Neuronal stem cell (in vitro differentiated cells): ENCODE measurements at regions not wholly inside any gene's neighbourhood (a gene's known extent, or its start where the extent isn't known, plus 50 kb on each side); places are given as distances from the start of the nearest gene placed in this dataset.

Experiments used
- DNase-seq: peaks from one replicate; pipeline ENCODE4 v3.0.0-alpha.2; 2013; ENCODE audit warnings: low spot score
- H2AFZ ChIP-seq: one replicate; pipeline ENCODE4 v1.6.1; 2013; ENCODE audit warnings: mild to moderate bottlenecking, low read length, inconsistent platforms
- H2AK5ac ChIP-seq: 2 replicates; pipeline ENCODE4 v1.6.1; 2013; ENCODE audit warnings: low read depth, mild to moderate bottlenecking, inconsistent platforms, low read length, moderate library complexity, mixed read lengths
- H2BK120ac ChIP-seq: 2 replicates; pipeline ENCODE4 v1.6.1; 2013; ENCODE audit warnings: low read depth, mild to moderate bottlenecking, inconsistent platforms, low read length, moderate library complexity, mixed read lengths
- H2BK12ac ChIP-seq: one replicate; pipeline ENCODE4 v1.6.1; 2013; ENCODE audit warnings: low read length, inconsistent platforms
- H2BK15ac ChIP-seq: 2 replicates; pipeline ENCODE4 v1.6.1; 2013; ENCODE audit warnings: mild to moderate bottlenecking, low read length, inconsistent platforms, mixed read lengths
- H2BK5ac ChIP-seq: one replicate; pipeline ENCODE4 v1.6.1; 2013; ENCODE audit warnings: inconsistent platforms, mild to moderate bottlenecking, low read length, moderate library complexity
- H3K14ac ChIP-seq: one replicate; pipeline ENCODE4 v1.6.1; 2013; ENCODE audit warnings: low read length, inconsistent platforms
- H3K18ac ChIP-seq: 2 replicates; pipeline ENCODE4 v1.6.1; 2013; ENCODE audit warnings: low read length, inconsistent platforms
- H3K23ac ChIP-seq: 2 replicates; pipeline ENCODE4 v1.6.1; 2013; ENCODE audit warnings: low read depth, mild to moderate bottlenecking, mixed read lengths, low read length, inconsistent platforms; ENCODE audit not compliant: poor library complexity
- H3K27ac ChIP-seq: replicated peaks from 3 replicates; pipeline ENCODE4 v1.5.1; 2013; ENCODE audit warnings: low read length, inconsistent platforms
- H3K27me3 ChIP-seq, 3 experiments: 2 replicates each; pipeline ENCODE4 v1.6.1; 2013; ENCODE audit warnings: low read length in 3 of 3, mild to moderate bottlenecking in 2 of 3, inconsistent platforms in 1 of 3, low read depth in 1 of 3, mixed read lengths in 1 of 3, moderate library complexity in 1 of 3; ENCODE audit not compliant: control insufficient read depth in 3 of 3, insufficient read depth in 3 of 3
- H3K36me3 ChIP-seq, 2 donors: replicated peaks in 1 of 2; 2 replicates each; pipeline ENCODE4 v1.6.1; 2013; ENCODE audit warnings: low read length in 2 of 2; ENCODE audit not compliant: control insufficient read depth in 2 of 2, insufficient read depth in 2 of 2
- H3K4ac ChIP-seq: 2 replicates; pipeline ENCODE4 v1.6.1; 2013; ENCODE audit warnings: inconsistent platforms, mild to moderate bottlenecking, low read length, moderate library complexity
- H3K4me1 ChIP-seq, 2 donors: 1 replicate in 1 of 2; 2 replicates in 1 of 2; pipeline ENCODE4 v1.6.1; 2013; ENCODE audit warnings: low read length in 2 of 2, low read depth in 1 of 2; ENCODE audit not compliant: control insufficient read depth in 2 of 2, insufficient read depth in 1 of 2
- H3K4me2 ChIP-seq: one replicate; pipeline ENCODE4 v1.6.1; 2013; ENCODE audit warnings: mild to moderate bottlenecking, low read length, inconsistent platforms; ENCODE audit not compliant: insufficient read depth, poor library complexity, severe bottlenecking
- H3K4me3 ChIP-seq, 2 donors: 2 replicates each; pipeline ENCODE4 v1.5.1; 2013; ENCODE audit warnings: low read length in 2 of 2, mild to moderate bottlenecking in 2 of 2, inconsistent platforms in 1 of 2, moderate library complexity in 1 of 2
- H3K79me1 ChIP-seq: one replicate; pipeline ENCODE4 v1.6.1; 2013; ENCODE audit warnings: low read depth, mild to moderate bottlenecking, inconsistent platforms, low read length, moderate library complexity
- H3K9ac ChIP-seq: one replicate; pipeline ENCODE4 v1.6.1; 2013; ENCODE audit warnings: mild to moderate bottlenecking, low read depth, low read length, inconsistent platforms; ENCODE audit not compliant: poor library complexity
- H3K9me3 ChIP-seq, 2 donors: replicated peaks in 1 of 2; 2 replicates each; pipeline versions ENCODE3 to v1.6.1; 2013; ENCODE audit warnings: low read length in 2 of 2, mild to moderate bottlenecking in 2 of 2, inconsistent platforms in 1 of 2, low read depth in 1 of 2, mixed read lengths in 1 of 2, moderate library complexity in 1 of 2; ENCODE audit not compliant: control insufficient read depth in 2 of 2, insufficient read depth in 1 of 2
- H4K8ac ChIP-seq: one replicate; pipeline ENCODE4 v1.6.1; 2013; ENCODE audit warnings: low read depth, mild to moderate bottlenecking, inconsistent platforms, low read length, moderate library complexity
- H4K91ac ChIP-seq: one replicate; pipeline ENCODE4 v1.6.1; 2013; ENCODE audit warnings: low read length, low read depth, mild to moderate bottlenecking, inconsistent platforms; ENCODE audit not compliant: poor library complexity
- WGBS, 2 donors: extraction: QIAGEN DNeasy Blood & Tissue Kit; methylation state at CpG; one replicate each; pipeline ENCODE4 v1.1.7; 2013; ENCODE audit warnings: missing lambda C conversion rate in 2 of 2, mixed read lengths in 1 of 2; ENCODE audit not compliant: insufficient read length in 2 of 2, insufficient replicate concordance in 1 of 2; ENCODE audit errors: extremely low coverage in 2 of 2; 5-methylcytosine and 5-hydroxymethylcytosine counted together

- H4K8ac ChIP-seq = no peak overlapping the region
- peaks cover 0 to 9% (median 0%) of the 10 kb centered on the region in 3 experiments for H3K27me3 ChIP-seq
- H2AK5ac ChIP-seq = no peak overlapping the region
- H3K9ac ChIP-seq = no peak overlapping the region
- H3K4me2 ChIP-seq = no peak overlapping the region
- no peak overlapping the region for H4K91ac ChIP-seq
- H3K18ac ChIP-seq = no peak overlapping the region
- H3K4ac ChIP-seq = no peak overlapping the region
- H3K9me3 ChIP-seq = no peaks in the 10 kb centered on the region
- H2BK15ac ChIP-seq = no peak overlapping the region
- no peak overlapping the region for H2BK12ac ChIP-seq
- no peak overlapping the region for H2AFZ ChIP-seq
- H3K23ac ChIP-seq = no peak overlapping the region
- no peaks in the 10 kb centered on the region for H3K36me3 ChIP-seq
- no peak overlapping the region for H3K4me3 ChIP-seq
- H2BK5ac ChIP-seq = no peak overlapping the region
- no peak for DNase-seq
- WGBS, 2 donors = no CpG with 5 or more reads among the region's 6 CpGs
- H3K14ac ChIP-seq = no peak overlapping the region
- H3K79me1 ChIP-seq = no peaks in the 10 kb centered on the region
- no peak overlapping the region for H3K27ac ChIP-seq
- no peaks in the 10 kb centered on the region for H3K4me1 ChIP-seq
- H2BK120ac ChIP-seq = no peak overlapping the region
Observed at GRCh38 chr2:100215371-100215770, 73.0 kb upstream of the AFF3 start.

- H2BK5ac ChIP-seq = no peak overlapping the region
- no peak overlapping the region for H2BK12ac ChIP-seq
- H3K36me3 ChIP-seq = no peaks in the 10 kb centered on the region
- no peak for DNase-seq
- no peak overlapping the region for H3K4me3 ChIP-seq
- H3K18ac ChIP-seq = no peak overlapping the region
- no peak overlapping the region for H3K23ac ChIP-seq
- no peak overlapping the region for H4K91ac ChIP-seq
- H3K9ac ChIP-seq = peak overlapping the region; percentile 24
- peaks cover 0 to 9% (median 0%) of the 10 kb centered on the region in 3 experiments for H3K27me3 ChIP-seq
- no CpG with 5 or more reads among the region's 9 CpGs for WGBS, 2 donors
- H3K79me1 ChIP-seq = no peaks in the 10 kb centered on the region
- no peaks in the 10 kb centered on the region for H3K4me1 ChIP-seq
- H3K14ac ChIP-seq = no peak overlapping the region
- H2BK120ac ChIP-seq = no peak overlapping the region
- no peaks in the 10 kb centered on the region for H3K9me3 ChIP-seq
- H4K8ac ChIP-seq = no peak overlapping the region
- no peak overlapping the region for H2AFZ ChIP-seq
- no peak overlapping the region for H3K4me2 ChIP-seq
- no peak overlapping the region for H2BK15ac ChIP-seq
- no peak overlapping the region for H2AK5ac ChIP-seq
- no peak overlapping the region for H3K27ac ChIP-seq
- H3K4ac ChIP-seq = no peak overlapping the region
Observed at GRCh38 chr2:100214265-100214971, 72.0 kb upstream of the AFF3 start.

- no peak overlapping the region for H2BK12ac ChIP-seq
- H3K27ac ChIP-seq = no peak overlapping the region
- no peak overlapping the region for H2AK5ac ChIP-seq
- no peak overlapping the region for H3K4me2 ChIP-seq
- no peak overlapping the region for H3K18ac ChIP-seq
- no peaks in the 10 kb centered on the region for H3K9me3 ChIP-seq
- H2AFZ ChIP-seq = no peak overlapping the region
- no peaks in the 10 kb centered on the region for H3K79me1 ChIP-seq
- no peaks in the 10 kb centered on the region for H3K36me3 ChIP-seq
- H2BK5ac ChIP-seq = no peak overlapping the region
- no peak for DNase-seq
- H2BK120ac ChIP-seq = no peak overlapping the region
- no peak overlapping the region for H2BK15ac ChIP-seq
- WGBS, 2 donors = no CpG with 5 or more reads among the region's 3 CpGs
- H4K91ac ChIP-seq = no peak overlapping the region
- no peak overlapping the region for H3K4me3 ChIP-seq
- H3K23ac ChIP-seq = no peak overlapping the region
- peaks cover 0 to 9% (median 0%) of the 10 kb centered on the region in 3 experiments for H3K27me3 ChIP-seq
- no peak overlapping the region for H4K8ac ChIP-seq
- H3K9ac ChIP-seq = no peak overlapping the region
- H3K4me1 ChIP-seq = no peaks in the 10 kb centered on the region
- no peak overlapping the region for H3K4ac ChIP-seq
- no peak overlapping the region for H3K14ac ChIP-seq
Observed at GRCh38 chr2:100213595-100213994, 71.2 kb upstream of the AFF3 start.

GRCh38 chr2:100212850-100213249 is 70.5 kb upstream of the AFF3 start:
- no peak overlapping the region for H2BK5ac ChIP-seq
- no peak overlapping the region for H3K4me3 ChIP-seq
- H2AK5ac ChIP-seq = no peak overlapping the region

More at GRCh38 chr2:100212850-100213249, 70.5 kb upstream of the AFF3 start:
- H3K4ac ChIP-seq = no peak overlapping the region
- WGBS, 2 donors = no CpG with 5 or more reads among the region's 3 CpGs
- no peak overlapping the region for H2BK120ac ChIP-seq
- H3K27me3 ChIP-seq = peaks cover 0 to 8% (median 0%) of the 10 kb centered on the region in 3 experiments
- no peak overlapping the region for H2BK15ac ChIP-seq
- no peak overlapping the region for H3K23ac ChIP-seq
- no peak overlapping the region for H3K4me2 ChIP-seq
- H3K27ac ChIP-seq = no peak overlapping the region
- no peak overlapping the region for H4K91ac ChIP-seq
- no peak overlapping the region for H3K18ac ChIP-seq
- no peak overlapping the region for H3K14ac ChIP-seq
- no peaks in the 10 kb centered on the region for H3K79me1 ChIP-seq
- H2BK12ac ChIP-seq = no peak overlapping the region
- no peak overlapping the region for H4K8ac ChIP-seq
- no peaks in the 10 kb centered on the region for H3K9me3 ChIP-seq
- no peak overlapping the region for H3K9ac ChIP-seq
- no peak for DNase-seq
- no peaks in the 10 kb centered on the region for H3K36me3 ChIP-seq
- H2AFZ ChIP-seq = no peak overlapping the region
- no peaks in the 10 kb centered on the region for H3K4me1 ChIP-seq
